Body of pancreas (tissue), 4 donors: ENCODE measurements at regions not wholly inside any gene's neighbourhood (a gene's known extent, or its start where the extent isn't known, plus 50 kb on each side); places are given as distances from the start of the nearest gene placed in this dataset.

Experiments
- ATAC-seq: fragments of 150-250 bp; one replicate; pipeline ENCODE4 v1.9.1; 2016
- DNase-seq, 4 donors: peaks; one replicate each; pipeline ENCODE4 v3.0.0-alpha.2; 2019
- H3K27ac ChIP-seq, 4 donors: fragments of 200-600 bp; sonication (generic); 1 replicate in 3 of 4; 2 replicates in 1 of 4; pipeline versions ENCODE4 v1.5.1 to v1.6.1; 2016 to 2019; ENCODE audit warnings: mild to moderate bottlenecking in 1 of 4, mixed read lengths in 1 of 4, moderate library complexity in 1 of 4
- H3K27me3 ChIP-seq, 2 donors: fragments of 200-600 bp; sonication (generic); one replicate each; pipeline ENCODE4 v1.6.0; 2016; ENCODE audit warnings: mild to moderate bottlenecking in 1 of 2
- H3K36me3 ChIP-seq, 2 donors: fragments of 200-600 bp; sonication (generic); replicated peaks in 1 of 2; 2 replicates each; pipeline ENCODE4 v1.5.1; 2016; ENCODE audit warnings: low read depth in 2 of 2; ENCODE audit not compliant: insufficient read depth in 1 of 2
- H3K4me1 ChIP-seq: fragments of 200-600 bp; sonication (generic); one replicate; pipeline ENCODE4 v1.6.0; 2016
- H3K4me3 ChIP-seq, 2 donors: fragments of 200-600 bp; sonication (generic); 1 replicate in 1 of 2; 2 replicates in 1 of 2; pipeline ENCODE4 v1.5.1; 2016 to 2019
- H3K9me3 ChIP-seq, 3 donors: fragments of 200-600 bp; sonication (generic); 1 replicate in 2 of 3; 2 replicates in 1 of 3; pipeline ENCODE4 v1.5.1; 2016
- POLR2A ChIP-seq, 3 donors: fragments of 450-650 bp; IDR thresholded peaks; one replicate each; pipeline ENCODE4 v1.6.1; 2016; ENCODE audit warnings: antibody characterized with exemption in 3 of 3, mild to moderate bottlenecking in 2 of 3
- WGBS, 2 donors: methylation state at CpG; one replicate each; pipeline ENCODE4 v1.1.5; 2017; 5-methylcytosine and 5-hydroxymethylcytosine counted together
- intact Hi-C: fragments of 100-400 bp; cut with DNase I; formaldehyde crosslinking; loops from one replicate; pipeline ENCODE4 v1.15.1; 2023
- TF ChIP-seq, protein P1 (sequence below), 7 experiments: fragments of 450-650 bp in 4 of 7; fragments of 200-600 bp in 3 of 7; sonication (generic) in 3 of 7; IDR thresholded peaks; one replicate each; pipeline ENCODE4 v1.5.1; 2016 to 2019; ENCODE audit warnings: antibody characterized with exemption in 7 of 7

DNA sequence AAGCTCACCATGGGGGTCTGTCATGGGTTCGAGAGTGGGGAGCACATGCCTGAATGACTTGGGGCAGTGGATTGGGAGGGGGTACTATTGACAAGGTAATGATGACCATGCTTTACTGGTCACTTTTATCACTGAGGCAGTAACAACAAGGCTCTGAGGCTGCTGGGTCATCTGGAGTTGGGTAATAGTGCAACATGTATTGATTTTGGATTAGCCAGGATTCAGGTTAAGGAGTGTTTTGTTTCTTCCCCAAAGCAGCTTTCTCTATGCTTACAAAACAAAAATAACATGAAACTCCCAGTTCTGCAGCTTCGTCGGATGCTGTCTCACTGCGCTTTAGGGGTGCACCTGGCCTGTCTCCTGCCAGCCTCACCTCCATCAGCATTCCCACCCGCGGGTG is 155.3 kb downstream of the GADD45G start:
- no peaks in the 10 kb centered on the region for H3K27me3 ChIP-seq
- H3K9me3 ChIP-seq, result no peaks in the 10 kb centered on the region
- peaks cover 16% of the 10 kb centered on the region for H3K4me1 ChIP-seq
- DNase-seq, result no peak
- no peak for ATAC-seq
- intact Hi-C loops, result no loop called here
- 80 to 90% methylated on average over 6 of the region's 6 CpGs for WGBS, 2 donors
- no peak overlapping the region for H3K4me3 ChIP-seq
- TF ChIP-seq, protein P1, sequence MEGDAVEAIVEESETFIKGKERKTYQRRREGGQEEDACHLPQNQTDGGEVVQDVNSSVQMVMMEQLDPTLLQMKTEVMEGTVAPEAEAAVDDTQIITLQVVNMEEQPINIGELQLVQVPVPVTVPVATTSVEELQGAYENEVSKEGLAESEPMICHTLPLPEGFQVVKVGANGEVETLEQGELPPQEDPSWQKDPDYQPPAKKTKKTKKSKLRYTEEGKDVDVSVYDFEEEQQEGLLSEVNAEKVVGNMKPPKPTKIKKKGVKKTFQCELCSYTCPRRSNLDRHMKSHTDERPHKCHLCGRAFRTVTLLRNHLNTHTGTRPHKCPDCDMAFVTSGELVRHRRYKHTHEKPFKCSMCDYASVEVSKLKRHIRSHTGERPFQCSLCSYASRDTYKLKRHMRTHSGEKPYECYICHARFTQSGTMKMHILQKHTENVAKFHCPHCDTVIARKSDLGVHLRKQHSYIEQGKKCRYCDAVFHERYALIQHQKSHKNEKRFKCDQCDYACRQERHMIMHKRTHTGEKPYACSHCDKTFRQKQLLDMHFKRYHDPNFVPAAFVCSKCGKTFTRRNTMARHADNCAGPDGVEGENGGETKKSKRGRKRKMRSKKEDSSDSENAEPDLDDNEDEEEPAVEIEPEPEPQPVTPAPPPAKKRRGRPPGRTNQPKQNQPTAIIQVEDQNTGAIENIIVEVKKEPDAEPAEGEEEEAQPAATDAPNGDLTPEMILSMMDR (IDR thresholded peaks at IDR 0.05), result no peak
- TF ChIP-seq POLR2A (IDR thresholded peaks at IDR 0.05), result no peak
- H3K27ac ChIP-seq, result no peak overlapping the region
- no peaks in the 10 kb centered on the region for H3K36me3 ChIP-seq

DNA sequence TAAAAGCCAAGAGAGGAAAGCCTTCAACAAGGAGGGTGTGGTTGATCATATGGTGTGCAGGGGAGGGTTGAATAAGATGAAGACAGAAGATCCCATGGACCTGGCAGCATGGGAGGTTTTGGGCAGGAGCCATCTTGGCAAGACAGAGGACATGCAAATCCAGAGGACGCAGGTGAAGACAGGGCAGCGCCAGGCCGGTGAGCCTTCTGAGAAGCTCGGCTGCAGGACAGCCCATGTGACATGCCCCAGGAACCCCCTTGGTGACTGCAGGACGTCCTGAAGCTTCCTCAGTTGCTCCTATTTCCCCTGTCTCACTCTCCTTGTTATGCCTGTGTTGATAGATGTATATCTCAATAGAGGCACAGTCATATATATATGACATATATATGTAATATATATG is 159.4 kb downstream of the GADD45G start:
- Histone ChIP-seq H3K27ac (no peak overlapping the region), H3K27me3 (no peaks in the 10 kb centered on the region), H3K4me3 (no peak overlapping the region), H3K4me1 (no peaks in the 10 kb centered on the region), H3K9me3 (no peaks in the 10 kb centered on the region), H3K36me3 (no peaks in the 10 kb centered on the region)
- 86 to 87% methylated on average over 5 of the region's 5 CpGs for WGBS, 2 donors
- TF ChIP-seq, protein P1 (IDR thresholded peaks at IDR 0.05), result no peak
- TF ChIP-seq POLR2A (IDR thresholded peaks at IDR 0.05), result no peak
- intact Hi-C loops, result no loop called here
- ATAC-seq (no peak), DNase-seq (no peak)

DNA sequence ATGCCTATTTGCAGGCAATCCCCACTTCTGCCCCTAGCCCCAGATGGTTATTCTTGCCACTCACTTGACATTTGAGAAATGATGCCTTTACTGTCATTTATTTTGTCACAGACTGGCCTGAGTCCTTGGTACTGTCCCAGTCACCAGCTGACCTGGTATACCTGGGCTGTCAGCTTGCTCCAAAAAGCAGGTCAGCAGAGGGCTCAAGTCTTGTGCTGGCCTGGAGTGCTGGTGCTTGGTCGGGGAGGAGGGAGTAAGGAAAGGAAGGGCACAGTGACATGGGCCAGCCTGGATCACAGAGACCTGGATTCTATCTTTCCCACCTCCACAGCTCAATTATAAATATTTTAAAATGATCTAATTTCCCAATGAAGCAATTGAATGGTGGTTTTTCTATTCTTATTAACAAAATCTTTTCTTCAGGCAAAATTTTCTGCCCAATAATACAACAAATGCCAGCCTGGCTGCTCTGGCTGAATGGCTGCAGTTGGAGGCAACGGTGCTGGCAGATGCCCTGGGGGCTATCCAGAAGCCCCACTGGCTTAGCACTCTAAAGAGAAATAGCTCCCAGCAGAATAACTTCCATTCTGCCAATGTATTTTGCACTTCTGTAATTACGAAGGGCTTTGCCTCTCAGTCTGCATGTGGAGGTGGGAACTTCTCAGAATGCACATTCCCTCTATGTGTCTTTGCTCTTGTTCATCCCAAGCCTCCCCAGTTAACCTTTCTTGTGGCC is 160.6 kb downstream of the GADD45G start:
- no peak for DNase-seq
- H3K4me1 ChIP-seq, result no peaks in the 10 kb centered on the region
- intact Hi-C loops, result no loop called here
- no peak overlapping the region for H3K4me3 ChIP-seq
- H3K36me3 ChIP-seq, result no peaks in the 10 kb centered on the region
- H3K9me3 ChIP-seq, result no peaks in the 10 kb centered on the region
- no peak for TF ChIP-seq POLR2A (IDR thresholded peaks at IDR 0.05)
- TF ChIP-seq, protein P1 (IDR thresholded peaks at IDR 0.05), result no peak
- no peaks in the 10 kb centered on the region for H3K27me3 ChIP-seq
- WGBS, 2 donors, result 88 to 91% methylated on average over 3 of the region's 3 CpGs
- no peak overlapping the region for H3K27ac ChIP-seq
- no peak for ATAC-seq

DNA sequence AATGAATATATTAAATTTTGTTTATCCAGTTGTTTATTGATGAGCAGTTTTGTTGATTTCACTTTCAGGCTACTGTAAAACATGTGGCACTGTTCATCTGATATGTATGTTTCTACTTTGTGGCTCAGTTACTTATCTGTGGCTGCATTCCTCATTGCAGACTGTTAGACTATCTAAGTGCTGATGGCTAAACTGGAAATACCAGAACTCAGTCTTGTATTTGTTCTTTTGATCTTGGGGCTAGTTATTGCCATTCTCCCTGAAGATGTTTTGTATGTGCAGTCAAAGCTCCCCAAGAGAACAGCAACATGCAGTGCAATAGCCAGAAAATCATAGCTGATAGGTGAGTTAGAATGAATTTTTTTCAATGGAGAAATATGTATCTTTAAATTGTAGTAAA is 162.2 kb downstream of the GADD45G start:
- DNase-seq, result no peak
- TF ChIP-seq POLR2A (IDR thresholded peaks at IDR 0.05), result no peak
- TF ChIP-seq, protein P1 (IDR thresholded peaks at IDR 0.05), result no peak
- Histone ChIP-seq H3K27ac (no peak overlapping the region), H3K27me3 (no peaks in the 10 kb centered on the region), H3K4me1 (no peaks in the 10 kb centered on the region), H3K9me3 (no peaks in the 10 kb centered on the region), H3K4me3 (no peak overlapping the region), H3K36me3 (no peaks in the 10 kb centered on the region)
- intact Hi-C loops, result no loop called here
- ATAC-seq, result no peak

DNA sequence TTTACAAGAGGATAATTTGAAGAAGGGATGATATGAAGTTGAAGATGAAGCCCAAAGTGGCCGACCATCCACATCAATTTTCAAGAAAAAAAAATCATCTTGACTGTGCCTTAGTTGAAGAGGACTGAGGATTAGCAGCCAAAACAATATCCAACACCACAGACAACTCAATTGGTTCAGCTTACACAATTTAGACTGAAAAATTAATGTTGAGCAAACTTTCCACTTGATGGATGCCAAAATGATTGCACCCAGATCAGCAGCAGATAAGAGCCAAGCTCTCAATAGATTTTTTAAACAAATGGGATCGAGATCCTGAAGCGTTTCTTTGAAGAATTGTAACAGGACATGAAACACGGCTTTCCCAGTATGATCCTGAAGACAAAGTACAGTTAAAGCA is 163.2 kb downstream of the GADD45G start:
- ATAC-seq (no peak), DNase-seq (no peak)
- Histone ChIP-seq H3K9me3 (no peaks in the 10 kb centered on the region), H3K4me1 (no peaks in the 10 kb centered on the region), H3K4me3 (no peak overlapping the region), H3K27me3 (no peaks in the 10 kb centered on the region), H3K36me3 (no peaks in the 10 kb centered on the region), H3K27ac (no peak overlapping the region)
- no peak for TF ChIP-seq POLR2A (IDR thresholded peaks at IDR 0.05)
- TF ChIP-seq, protein P1 (IDR thresholded peaks at IDR 0.05), result no peak
- 44 to 54% methylated on average over 4 of the region's 4 CpGs for WGBS, 2 donors
- intact Hi-C loops, result no loop called here
